ENCODE measurements at regions not wholly inside any gene's neighbourhood (a gene's known extent, or its start where the extent isn't known, plus 50 kb on each side); places are given as distances from the start of the nearest gene placed in this dataset.

DNA sequence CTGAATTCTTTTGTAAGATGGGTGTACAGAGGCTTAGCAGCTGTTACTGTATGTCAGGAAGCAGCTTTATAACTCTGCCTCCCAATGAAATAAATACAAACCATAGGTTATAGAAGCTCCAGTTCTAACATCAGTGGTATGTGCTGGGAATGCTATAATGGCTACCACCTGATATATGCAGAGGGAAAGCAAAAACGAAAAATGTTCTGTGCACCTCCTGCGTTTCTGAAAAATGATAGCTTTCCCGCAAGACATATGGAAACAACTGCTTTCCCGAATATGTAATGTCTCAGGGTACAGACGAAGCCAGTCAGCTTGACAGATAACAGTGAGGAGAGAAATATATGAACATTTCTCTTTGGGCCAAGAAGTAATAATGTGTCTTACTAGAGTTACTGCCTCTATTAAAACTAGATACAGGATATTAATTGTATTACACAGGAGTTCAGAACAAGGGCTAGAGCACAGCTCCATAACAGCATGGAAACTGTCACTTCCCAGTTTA, 517.0 kb upstream of the NRSN1 start:
- no peaks in the 10 kb centered on the region for H3K79me2 ChIP-seq (ENCODE audit: insufficient read depth, low read length)
- H3K9me2 ChIP-seq (ENCODE audit: insufficient read depth), result no peaks in the 10 kb centered on the region
- H4K20me1 ChIP-seq (ENCODE audit: insufficient read depth), result no peaks in the 10 kb centered on the region
- ChIA-PET RAD21 (ENCODE audit: low non-redundant PET in 1 of 2, low total read pairs in 2 of 2, uncharacterized antibody in 2 of 2, unreplicated experiment in 2 of 2) (no interaction called here), POLR2A (no interaction called here), CTCF (no interaction called here)
- no peak for DNase-seq (ENCODE audit: low read depth, low spot score)
- intact Hi-C loops (cut with micrococcal nuclease), result no loop called here
- H3K4me1 ChIP-seq (ENCODE audit: control insufficient read depth in 1 of 2, insufficient read depth in 2 of 2, low read length in 2 of 2), result no peaks in the 10 kb centered on the region
- H3K9me3 ChIP-seq (ENCODE audit: control insufficient read depth in 1 of 2, insufficient read depth in 1 of 2, low read depth in 1 of 2, low read length in 2 of 2), result peaks cover 0 to 3% of the 10 kb centered on the region in 2 experiments; a peak in 1 of 4 replicates
- H3K9ac ChIP-seq (ENCODE audit: low read length), result no peak overlapping the region
- H2AFZ ChIP-seq (ENCODE audit: low read depth, low read length, poor library complexity, severe bottlenecking), result no peak overlapping the region
- no peaks in the 10 kb centered on the region for H3K27me3 ChIP-seq (ENCODE audit: insufficient read depth, low read length)
- H3K4me3 ChIP-seq (replicated peaks in 1 of 2; ENCODE audit: low read depth in 1 of 2, low read length in 2 of 2), result no peak overlapping the region
- ATAC-seq, result no peak
- no peak overlapping the region for H3K27ac ChIP-seq (ENCODE audit: low read depth, low read length)
- no TSS peak for BruUV-seq (replicated peaks)
- TF ChIP-seq EZH2 (IDR thresholded peaks at IDR 0.05), result no peak
- no peak for TF ChIP-seq SIN3A (IDR thresholded peaks at IDR 0.05; ENCODE audit: low read depth)
- no peak for TF ChIP-seq ZNF274 (IDR thresholded peaks at IDR 0.05; ENCODE audit: low read depth, low read length)
- no peak for TF ChIP-seq JUND (IDR thresholded peaks at IDR 0.05)
- TF ChIP-seq, protein P1, sequence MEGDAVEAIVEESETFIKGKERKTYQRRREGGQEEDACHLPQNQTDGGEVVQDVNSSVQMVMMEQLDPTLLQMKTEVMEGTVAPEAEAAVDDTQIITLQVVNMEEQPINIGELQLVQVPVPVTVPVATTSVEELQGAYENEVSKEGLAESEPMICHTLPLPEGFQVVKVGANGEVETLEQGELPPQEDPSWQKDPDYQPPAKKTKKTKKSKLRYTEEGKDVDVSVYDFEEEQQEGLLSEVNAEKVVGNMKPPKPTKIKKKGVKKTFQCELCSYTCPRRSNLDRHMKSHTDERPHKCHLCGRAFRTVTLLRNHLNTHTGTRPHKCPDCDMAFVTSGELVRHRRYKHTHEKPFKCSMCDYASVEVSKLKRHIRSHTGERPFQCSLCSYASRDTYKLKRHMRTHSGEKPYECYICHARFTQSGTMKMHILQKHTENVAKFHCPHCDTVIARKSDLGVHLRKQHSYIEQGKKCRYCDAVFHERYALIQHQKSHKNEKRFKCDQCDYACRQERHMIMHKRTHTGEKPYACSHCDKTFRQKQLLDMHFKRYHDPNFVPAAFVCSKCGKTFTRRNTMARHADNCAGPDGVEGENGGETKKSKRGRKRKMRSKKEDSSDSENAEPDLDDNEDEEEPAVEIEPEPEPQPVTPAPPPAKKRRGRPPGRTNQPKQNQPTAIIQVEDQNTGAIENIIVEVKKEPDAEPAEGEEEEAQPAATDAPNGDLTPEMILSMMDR (IDR thresholded peaks at IDR 0.05 in 2 of 3, conservative IDR thresholded peaks at IDR 0.05 in 1 of 3; ENCODE audit: borderline replicate concordance in 1 of 3, insufficient read depth in 1 of 3, low read depth in 2 of 3, low read length in 2 of 3), result no peak
- TF ChIP-seq, protein P2, sequence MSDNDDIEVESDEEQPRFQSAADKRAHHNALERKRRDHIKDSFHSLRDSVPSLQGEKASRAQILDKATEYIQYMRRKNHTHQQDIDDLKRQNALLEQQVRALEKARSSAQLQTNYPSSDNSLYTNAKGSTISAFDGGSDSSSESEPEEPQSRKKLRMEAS (IDR thresholded peaks at IDR 0.05), result no peak
- TF ChIP-seq EGR1 (IDR thresholded peaks at IDR 0.05; ENCODE audit: low read depth), result no peak
- no peak for TF ChIP-seq POLR2AphosphoS5 (IDR thresholded peaks at IDR 0.05; ENCODE audit: low read depth, low read length)
- H3K36me3 ChIP-seq (ENCODE audit: control insufficient read depth in 1 of 2, insufficient read depth in 2 of 2, low read length in 2 of 2), result no peaks in the 10 kb centered on the region
- H3K4me2 ChIP-seq (ENCODE audit: low read length), result no peak overlapping the region
